Small intestine (tissue), 7 donors: ENCODE measurements at regions not wholly inside any gene's neighbourhood (a gene's known extent, or its start where the extent isn't known, plus 50 kb on each side); places are given as distances from the start of the nearest gene placed in this dataset.

Experiments used
- DNase-seq, 2 donors: peaks; one replicate each; pipeline versions ENCODE4 v3.0.0 to v3.0.0-alpha.2; 2013
- FAIRE-seq: peaks from 2 replicates; lab custom pipeline; 2012; peaks lifted over from hg19 to GRCh38; lab: Jason Lieb, UNC
- H3K27ac ChIP-seq, 3 donors: one replicate each; pipeline ENCODE4 v1.5.1; 2013; ENCODE audit warnings: low read length in 2 of 3, mild to moderate bottlenecking in 2 of 3, control low read depth in 1 of 3, inconsistent platforms in 1 of 3, low read depth in 1 of 3, moderate library complexity in 1 of 3
- H3K27me3 ChIP-seq, 3 donors: one replicate each; pipeline ENCODE4 v1.6.1; 2013; ENCODE audit warnings: low read length in 3 of 3, inconsistent platforms in 1 of 3; ENCODE audit not compliant: control insufficient read depth in 3 of 3, insufficient read depth in 3 of 3
- H3K36me3 ChIP-seq, 3 donors: one replicate each; pipeline ENCODE4 v1.6.1; 2013; ENCODE audit warnings: low read length in 3 of 3, inconsistent platforms in 1 of 3, low read depth in 1 of 3, mild to moderate bottlenecking in 1 of 3, moderate library complexity in 1 of 3; ENCODE audit not compliant: control insufficient read depth in 3 of 3, insufficient read depth in 2 of 3
- H3K4me1 ChIP-seq, 3 donors: one replicate each; pipeline ENCODE4 v1.6.1; 2013; ENCODE audit warnings: low read length in 2 of 3, inconsistent platforms in 1 of 3, low read depth in 1 of 3, mild to moderate bottlenecking in 1 of 3, moderate library complexity in 1 of 3; ENCODE audit not compliant: control insufficient read depth in 3 of 3, insufficient read depth in 2 of 3
- H3K4me3 ChIP-seq, 3 donors: one replicate each; pipeline ENCODE4 v1.5.1; 2013; ENCODE audit warnings: low read length in 3 of 3, control low read depth in 1 of 3, inconsistent platforms in 1 of 3, low read depth in 1 of 3, mild to moderate bottlenecking in 1 of 3, moderate library complexity in 1 of 3
- H3K9me3 ChIP-seq, 2 donors: one replicate each; pipeline ENCODE4 v1.6.1; 2013; ENCODE audit warnings: low read depth in 1 of 2, low read length in 1 of 2; ENCODE audit not compliant: control insufficient read depth in 2 of 2, insufficient read depth in 1 of 2
- WGBS, 3 donors: extraction: QIAGEN DNeasy Blood & Tissue Kit; methylation state at CpG; one replicate each; pipeline ENCODE4 v1.1.7; 2013; 5-methylcytosine and 5-hydroxymethylcytosine counted together
- donor health status: healthy with polysubstance abuse.
- donor health status: control.
- donor health status: control.
- donor health status: Bipolar disorder and iron deficiency.
- donor health status: healthy.

GRCh38 chr6:133767357-133767970, 121.4 kb upstream of the TCF21 start:
- 70 to 83% (median 74%) methylated on average over 3 of the region's 3 CpGs for WGBS, 3 donors
- H3K27ac ChIP-seq = no peak overlapping the region
- no peaks in the 10 kb centered on the region for H3K4me1 ChIP-seq
- no peaks in the 10 kb centered on the region for H3K9me3 ChIP-seq
- no peak for DNase-seq
- no peaks in the 10 kb centered on the region for H3K27me3 ChIP-seq
- no peak for FAIRE-seq
- H3K4me3 ChIP-seq = no peak overlapping the region
- no peaks in the 10 kb centered on the region for H3K36me3 ChIP-seq

- no peaks in the 10 kb centered on the region for H3K36me3 ChIP-seq
- FAIRE-seq = no peak
- no peaks in the 10 kb centered on the region for H3K9me3 ChIP-seq
- no peak for DNase-seq
- H3K4me1 ChIP-seq = no peaks in the 10 kb centered on the region
- no peaks in the 10 kb centered on the region for H3K27me3 ChIP-seq
- no peak overlapping the region for H3K27ac ChIP-seq
- WGBS, 3 donors = 52 to 62% (median 60%) methylated on average over 5 of the region's 5 CpGs
- no peak overlapping the region for H3K4me3 ChIP-seq
Observed at GRCh38 chr6:133768656-133769295, 120.1 kb upstream of the TCF21 start.

GRCh38 chr6:133769463-133769862, 119.5 kb upstream of the TCF21 start:
- Histone ChIP-seq H3K27ac (no peak overlapping the region), H3K36me3 (no peaks in the 10 kb centered on the region), H3K9me3 (no peaks in the 10 kb centered on the region), H3K4me3 (no peak overlapping the region), H3K27me3 (no peaks in the 10 kb centered on the region), H3K4me1 (no peaks in the 10 kb centered on the region)
- DNase-seq = no peak
- WGBS, 3 donors = 67 to 92% (median 79%) methylated on average over 1 of the region's 1 CpG
- no peak for FAIRE-seq

GRCh38 chr6:133772567-133772966, 116.3 kb upstream of the TCF21 start:
- H3K9me3 ChIP-seq = no peaks in the 10 kb centered on the region
- no peaks in the 10 kb centered on the region for H3K36me3 ChIP-seq
- no peak for FAIRE-seq
- H3K4me3 ChIP-seq = no peak overlapping the region
- DNase-seq = no peak
- H3K27ac ChIP-seq = no peak overlapping the region
- H3K27me3 ChIP-seq = no peaks in the 10 kb centered on the region
- no peaks in the 10 kb centered on the region for H3K4me1 ChIP-seq

- H3K4me3 ChIP-seq = no peak overlapping the region
- no peaks in the 10 kb centered on the region for H3K4me1 ChIP-seq
- FAIRE-seq = no peak
- no peak overlapping the region for H3K27ac ChIP-seq
- H3K9me3 ChIP-seq = no peaks in the 10 kb centered on the region
- WGBS, 3 donors = 61 to 73% (median 65%) methylated on average over 2 of the region's 2 CpGs
- no peaks in the 10 kb centered on the region for H3K36me3 ChIP-seq
- DNase-seq = no peak
- H3K27me3 ChIP-seq = no peaks in the 10 kb centered on the region
Observed at GRCh38 chr6:133773776-133774175, 115.1 kb upstream of the TCF21 start.

GRCh38 chr6:133774356-133774755, 114.6 kb upstream of the TCF21 start:
- Histone ChIP-seq H3K4me1 (no peaks in the 10 kb centered on the region), H3K4me3 (no peak overlapping the region), H3K36me3 (no peaks in the 10 kb centered on the region), H3K9me3 (no peaks in the 10 kb centered on the region), H3K27ac (no peak overlapping the region), H3K27me3 (no peaks in the 10 kb centered on the region)
- WGBS, 3 donors = 94% methylated on average over 2 of the region's 2 CpGs
- no peak for DNase-seq
- no peak for FAIRE-seq

- peak; percentile 30 for FAIRE-seq
- Histone ChIP-seq H3K36me3 (no peaks in the 10 kb centered on the region), H3K27ac (no peak overlapping the region), H3K4me3 (no peak overlapping the region), H3K9me3 (no peaks in the 10 kb centered on the region), H3K4me1 (no peaks in the 10 kb centered on the region), H3K27me3 (no peaks in the 10 kb centered on the region)
- WGBS, 3 donors = 53 to 74% (median 72%) methylated on average over 2 of the region's 2 CpGs
- DNase-seq = no peak
Observed at GRCh38 chr6:133778414-133779130, 110.3 kb upstream of the TCF21 start.

- H3K9me3 ChIP-seq = no peaks in the 10 kb centered on the region
- H3K36me3 ChIP-seq = no peaks in the 10 kb centered on the region
- DNase-seq (no peak), FAIRE-seq (no peak)
- H3K27me3 ChIP-seq = no peaks in the 10 kb centered on the region
- H3K27ac ChIP-seq = no peak overlapping the region
- WGBS, 3 donors = 87 to 94% (median 92%) methylated on average over 2 of the region's 2 CpGs
- H3K4me1 ChIP-seq = no peaks in the 10 kb centered on the region
- no peak overlapping the region for H3K4me3 ChIP-seq
Observed at GRCh38 chr6:133779916-133780695, 108.8 kb upstream of the TCF21 start.
